VCaP (cell line): ENCODE measurements at regions not wholly inside any gene's neighbourhood (a gene's known extent, or its start where the extent isn't known, plus 50 kb on each side); places are given as distances from the start of the nearest gene placed in this dataset.

ENCODE experiments used
- H3K27ac ChIP-seq: fragments of 450-650 bp; 2 replicates; pipeline ENCODE4 v1.5.1; 2017
- CTCF ChIP-seq: fragments of 450-650 bp; conservative IDR thresholded peaks from 2 replicates; pipeline ENCODE4 v1.5.1; 2017; ENCODE audit warnings: mild to moderate bottlenecking, moderate library complexity

GRCh38 chr16:73161977-73162376 lies 114.0 kb upstream of the ZFHX3 start:
- TF ChIP-seq CTCF = no peak
- H3K27ac ChIP-seq = no peak overlapping the region

- H3K27ac ChIP-seq = no peak overlapping the region
- no peak for TF ChIP-seq CTCF
Observed at GRCh38 chr16:73159296-73159695, 111.4 kb upstream of the ZFHX3 start.

- no peak for TF ChIP-seq CTCF
- no peak overlapping the region for H3K27ac ChIP-seq
Observed at GRCh38 chr16:73157861-73158260, 109.9 kb upstream of the ZFHX3 start.

- no peak overlapping the region for H3K27ac ChIP-seq
- no peak for TF ChIP-seq CTCF
Observed at GRCh38 chr16:73154063-73154870, 106.3 kb upstream of the ZFHX3 start.

- TF ChIP-seq CTCF = no peak
- no peak overlapping the region for H3K27ac ChIP-seq
Observed at GRCh38 chr16:73152386-73153125, 104.6 kb upstream of the ZFHX3 start.

- H3K27ac ChIP-seq = no peak overlapping the region
- no peak for TF ChIP-seq CTCF
Observed at GRCh38 chr16:73151941-73152340, 104.0 kb upstream of the ZFHX3 start.

- H3K27ac ChIP-seq = no peak overlapping the region
- TF ChIP-seq CTCF = no peak
Observed at GRCh38 chr16:73151225-73151624, 103.3 kb upstream of the ZFHX3 start.
